Stomach (tissue), 8 donors: ENCODE measurements at regions not wholly inside any gene's neighbourhood (a gene's known extent, or its start where the extent isn't known, plus 50 kb on each side); places are given as distances from the start of the nearest gene placed in this dataset.

Experiments used
- DNase-seq, 2 donors: peaks; one replicate each; pipeline versions ENCODE4 v3.0.0 to v3.0.0-alpha.2; 2013 to 2019
- H3K27ac ChIP-seq, 5 donors: fragments of 200-600 bp in 4 of 5; sonication (generic) in 4 of 5; one replicate each; pipeline ENCODE4 v1.5.1; 2013 to 2019; ENCODE audit warnings: mild to moderate bottlenecking in 1 of 5, moderate library complexity in 1 of 5
- H3K27me3 ChIP-seq, 3 donors: fragments of 200-600 bp; sonication (generic); one replicate each; pipeline ENCODE4 v1.5.1; 2017 to 2019; ENCODE audit warnings: mixed run types in 1 of 3
- H3K36me3 ChIP-seq, 4 donors: fragments of 200-600 bp; sonication (generic); 1 replicate in 3 of 4; 2 replicates in 1 of 4; pipeline ENCODE4 v1.5.1; 2016 to 2019
- H3K4me1 ChIP-seq, 4 donors: fragments of 200-600 bp; sonication (generic); one replicate each; pipeline ENCODE4 v1.5.1; 2016 to 2019
- H3K4me3 ChIP-seq, 4 donors: fragments of 200-600 bp; sonication (generic) in 3 of 4; one replicate each; pipeline ENCODE4 v1.5.1; 2016 to 2019; ENCODE audit warnings: mild to moderate bottlenecking in 1 of 4
- H3K9me3 ChIP-seq, 4 donors: fragments of 200-600 bp; sonication (generic); one replicate each; pipeline ENCODE4 v1.5.1; 2016 to 2019
- CTCF ChIP-seq, 7 experiments: fragments of 450-650 bp in 4 of 7; fragments of 200-600 bp in 3 of 7; sonication (generic) in 3 of 7; IDR thresholded peaks; one replicate each; pipeline ENCODE4 v1.5.1; 2016 to 2019; ENCODE audit warnings: antibody characterized with exemption in 7 of 7, control low read depth in 2 of 7, mild to moderate bottlenecking in 1 of 7
- EP300 ChIP-seq: sonication (generic); formaldehyde crosslinking; IDR thresholded peaks from one replicate; pipeline ENCODE4 v1.6.1; 2017; ENCODE audit warnings: antibody characterized with exemption
- POLR2A ChIP-seq, 4 donors: fragments of 450-650 bp; IDR thresholded peaks; one replicate each; pipeline ENCODE4 v1.6.1; 2016; ENCODE audit warnings: antibody characterized with exemption in 4 of 4, control low read depth in 2 of 4, mild to moderate bottlenecking in 1 of 4, moderate library complexity in 1 of 4
- POLR2AphosphoS5 ChIP-seq, 3 donors: sonication (generic); formaldehyde crosslinking; IDR thresholded peaks; one replicate each; pipeline ENCODE4 v1.6.1; 2016; ENCODE audit warnings: antibody characterized with exemption in 3 of 3
- WGBS, 5 donors: extraction: QIAGEN DNeasy Blood & Tissue Kit in 3 of 5; methylation state at CpG; one replicate each; pipeline versions ENCODE4 v1.1.5 to v1.1.7; 2013 to 2018; 5-methylcytosine and 5-hydroxymethylcytosine counted together
- intact Hi-C: fragments of 100-400 bp; cut with DNase I; formaldehyde crosslinking; loops from one replicate; pipeline ENCODE4 v1.15.1; 2023; ENCODE audit warnings: low total_unique reads
- donor health status: healthy with polysubstance abuse.
- donor health status: Bipolar disorder and iron deficiency.
- donor health status: healthy.

GRCh38 chr18:40769786-40770185, 1185.2 kb upstream of the PIK3C3 start:
- Histone ChIP-seq H3K9me3 (no peaks in the 10 kb centered on the region), H3K4me1 (no peaks in the 10 kb centered on the region), H3K27ac (no peak overlapping the region), H3K4me3 (no peak overlapping the region), H3K36me3 (no peaks in the 10 kb centered on the region), H3K27me3 (no peaks in the 10 kb centered on the region)
- WGBS, 5 donors, result 48 to 64% (median 50%) methylated on average over 2 of the region's 2 CpGs
- no peak for DNase-seq
- no peak for TF ChIP-seq CTCF (IDR thresholded peaks at IDR 0.05)
- no peak for TF ChIP-seq POLR2AphosphoS5 (IDR thresholded peaks at IDR 0.05)
- TF ChIP-seq POLR2A (IDR thresholded peaks at IDR 0.05), result no peak
- no peak for TF ChIP-seq EP300
- intact Hi-C loops, result no loop called here

GRCh38 chr18:40760251-40760650, 1194.8 kb upstream of the PIK3C3 start:
- H3K4me1 ChIP-seq, result no peaks in the 10 kb centered on the region
- no peak overlapping the region for H3K4me3 ChIP-seq
- WGBS, 5 donors, result 89 to 94% (median 93%) methylated on average over 6 of the region's 6 CpGs
- H3K27me3 ChIP-seq, result no peaks in the 10 kb centered on the region
- intact Hi-C loops, result no loop called here
- no peaks in the 10 kb centered on the region for H3K9me3 ChIP-seq
- no peak overlapping the region for H3K27ac ChIP-seq
- DNase-seq, result no peak
- TF ChIP-seq EP300, result no peak
- TF ChIP-seq POLR2AphosphoS5 (IDR thresholded peaks at IDR 0.05), result no peak
- no peak for TF ChIP-seq CTCF (IDR thresholded peaks at IDR 0.05)
- TF ChIP-seq POLR2A (IDR thresholded peaks at IDR 0.05), result no peak
- no peaks in the 10 kb centered on the region for H3K36me3 ChIP-seq

GRCh38 chr18:40754477-40754876, 1200.6 kb upstream of the PIK3C3 start:
- no peaks in the 10 kb centered on the region for H3K9me3 ChIP-seq
- TF ChIP-seq POLR2A (IDR thresholded peaks at IDR 0.05), result no peak
- TF ChIP-seq POLR2AphosphoS5 (IDR thresholded peaks at IDR 0.05), result no peak
- no peak for TF ChIP-seq EP300
- TF ChIP-seq CTCF (IDR thresholded peaks at IDR 0.05), result no peak
- DNase-seq, result no peak
- intact Hi-C loops, result no loop called here
- no peak overlapping the region for H3K27ac ChIP-seq
- H3K4me1 ChIP-seq, result no peaks in the 10 kb centered on the region
- WGBS, 5 donors, result 56 to 73% (median 72%) methylated on average over 1 of the region's 1 CpG
- no peak overlapping the region for H3K4me3 ChIP-seq
- H3K27me3 ChIP-seq, result no peaks in the 10 kb centered on the region
- no peaks in the 10 kb centered on the region for H3K36me3 ChIP-seq

GRCh38 chr18:40752316-40752715, 1202.7 kb upstream of the PIK3C3 start:
- Histone ChIP-seq H3K4me1 (no peaks in the 10 kb centered on the region), H3K27me3 (no peaks in the 10 kb centered on the region), H3K4me3 (no peak overlapping the region), H3K36me3 (no peaks in the 10 kb centered on the region), H3K9me3 (no peaks in the 10 kb centered on the region), H3K27ac (no peak overlapping the region)
- no peak for DNase-seq
- TF ChIP-seq POLR2AphosphoS5 (IDR thresholded peaks at IDR 0.05) (no peak), EP300 (no peak), CTCF (IDR thresholded peaks at IDR 0.05) (no peak), POLR2A (IDR thresholded peaks at IDR 0.05) (no peak)
- intact Hi-C loops, result no loop called here
- WGBS, 5 donors, result 76 to 90% (median 80%) methylated on average over 4 of the region's 4 CpGs
